Activated CD4-positive, alpha-beta T cell treated with anti-CD3 and anti-CD28 coated beads for 48 hours (primary cell): ENCODE measurements at regions not wholly inside any gene's neighbourhood (a gene's known extent, or its start where the extent isn't known, plus 50 kb on each side); places are given as distances from the start of the nearest gene placed in this dataset.

Experiments used
- DNase-seq: peaks from one replicate; pipeline ENCODE4 v3.0.0-alpha.2; 2020

- no peak for DNase-seq
Measured at GRCh38 chr12:59839514-59839913, 243.7 kb downstream of the SLC16A7 start.

- no peak for DNase-seq
Measured at GRCh38 chr12:59843260-59843843, 247.5 kb downstream of the SLC16A7 start.

GRCh38 chr12:59844750-59845149, 248.9 kb downstream of the SLC16A7 start:
- no peak for DNase-seq

GRCh38 chr12:59845293-59845692, 249.5 kb downstream of the SLC16A7 start:
- no peak for DNase-seq

- no peak for DNase-seq
Measured at GRCh38 chr12:59847127-59847526, 251.3 kb downstream of the SLC16A7 start.

GRCh38 chr12:59850268-59850667, 254.4 kb downstream of the SLC16A7 start:
- DNase-seq: no peak

GRCh38 chr12:59858508-59859170, 262.8 kb downstream of the SLC16A7 start:
- DNase-seq: no peak

GRCh38 chr12:59859171-59859510, 263.3 kb downstream of the SLC16A7 start:
- no peak for DNase-seq

GRCh38 chr12:59861635-59862034, 265.8 kb downstream of the SLC16A7 start:
- no peak for DNase-seq

GRCh38 chr12:59867055-59867454, 271.2 kb downstream of the SLC16A7 start:
- DNase-seq: no peak

- no peak for DNase-seq
Measured at GRCh38 chr12:59867689-59868088, 271.9 kb downstream of the SLC16A7 start.

- no peak for DNase-seq
Measured at GRCh38 chr12:59871779-59872178, 275.9 kb downstream of the SLC16A7 start.

- DNase-seq: no peak
Measured at GRCh38 chr12:59873136-59873535, 277.3 kb downstream of the SLC16A7 start.

GRCh38 chr12:59874781-59875180, 279.0 kb downstream of the SLC16A7 start:
- DNase-seq: no peak

GRCh38 chr12:59886131-59886733, 290.4 kb downstream of the SLC16A7 start:
- no peak for DNase-seq

GRCh38 chr12:59887178-59887577, 291.3 kb downstream of the SLC16A7 start:
- DNase-seq: no peak

GRCh38 chr12:59890896-59891579, 295.2 kb downstream of the SLC16A7 start:
- DNase-seq: no peak

GRCh38 chr12:59895166-59895775, 299.4 kb downstream of the SLC16A7 start:
- DNase-seq: no peak

GRCh38 chr12:59904874-59905521, 309.2 kb downstream of the SLC16A7 start:
- no peak for DNase-seq

GRCh38 chr12:59911516-59911915, 315.7 kb downstream of the SLC16A7 start:
- no peak for DNase-seq

- no peak for DNase-seq
Measured at GRCh38 chr12:59916988-59917387, 321.2 kb downstream of the SLC16A7 start.

GRCh38 chr12:59927032-59927431, 331.2 kb downstream of the SLC16A7 start:
- DNase-seq: no peak

GRCh38 chr12:59928416-59928815, 332.6 kb downstream of the SLC16A7 start:
- no peak for DNase-seq
